ENCODE measurements at regions not wholly inside any gene's neighbourhood (a gene's known extent, or its start where the extent isn't known, plus 50 kb on each side); places are given as distances from the start of the nearest gene placed in this dataset.

DNA sequence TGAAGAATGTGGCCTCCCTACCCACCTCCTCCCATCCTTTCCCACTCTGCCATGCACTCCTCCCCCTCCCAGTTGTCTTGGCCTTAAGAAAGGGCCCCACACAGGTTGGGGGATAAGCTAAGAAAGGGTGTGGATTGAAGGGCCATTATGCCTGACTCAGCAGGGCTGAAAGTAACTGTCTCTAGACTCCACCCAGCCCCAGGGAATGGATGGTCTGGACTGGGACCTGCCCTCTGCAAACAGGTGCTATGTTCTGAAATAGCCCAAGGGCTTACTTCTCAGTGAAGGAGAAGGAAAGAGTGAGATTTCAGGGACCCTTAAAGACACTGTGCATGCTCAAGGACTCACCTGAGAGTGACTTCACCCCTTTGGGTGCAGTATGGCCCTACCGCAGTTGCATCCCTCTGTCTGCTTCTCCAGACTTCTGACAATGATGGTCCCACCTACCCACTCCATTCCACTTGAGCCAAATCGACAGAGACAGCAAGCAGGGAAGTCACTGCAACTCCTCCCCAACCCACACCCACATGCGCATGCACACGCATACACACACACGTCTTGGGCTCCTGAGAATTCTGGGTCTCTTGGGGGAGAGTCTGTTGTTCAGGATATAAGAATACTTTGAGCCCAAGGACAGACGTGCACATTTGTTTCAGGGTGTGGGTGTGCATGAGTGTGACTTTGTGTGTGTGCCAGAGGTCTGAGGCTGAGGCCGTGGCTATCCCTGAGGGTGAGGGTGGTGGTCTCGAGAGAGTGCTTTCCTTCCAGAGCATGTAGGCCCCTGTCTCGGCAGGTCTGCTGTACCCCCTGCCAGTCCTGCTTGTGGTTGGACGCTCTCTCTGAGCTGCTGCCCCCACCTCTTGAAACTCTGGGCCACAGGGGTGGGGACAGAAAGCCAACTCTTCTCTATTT is 231.9 kb downstream of the PTPRU start:
- TF ChIP-seq CTCF (IDR thresholded peaks at IDR 0.05) (no peak), POLR2A (IDR thresholded peaks at IDR 0.05) (no peak), POLR2AphosphoS5 (IDR thresholded peaks at IDR 0.05) (no peak)
